ENCODE measurements at regions not wholly inside any gene's neighbourhood (a gene's known extent, or its start where the extent isn't known, plus 50 kb on each side); places are given as distances from the start of the nearest gene placed in this dataset.
A peak's percentile ranks its signal among the peaks of the same experiment; 100 is the strongest.

DNA sequence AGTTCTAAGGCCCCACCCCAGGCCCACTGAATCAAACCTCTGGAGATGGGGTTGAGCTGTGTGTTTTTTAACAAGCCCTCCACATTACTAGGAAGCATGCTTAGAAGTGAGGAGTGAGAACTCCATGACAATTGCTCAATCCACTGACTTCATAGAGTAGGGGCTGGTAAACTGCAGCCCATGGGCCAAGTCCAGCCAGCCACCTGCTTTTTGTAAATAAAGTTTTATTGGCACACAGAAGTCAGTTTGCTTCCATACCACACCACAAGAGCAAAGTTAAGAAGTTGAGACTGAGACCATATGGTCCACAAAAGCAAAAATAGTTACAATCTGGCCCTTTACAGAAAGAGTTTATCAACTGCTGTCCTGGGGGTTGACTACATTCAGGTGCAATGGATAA lies 309.2 kb downstream of the SETD4 start:
- TF ChIP-seq POLR2A (IDR thresholded peaks at IDR 0.05) (no peak), POLR2AphosphoS5 (IDR thresholded peaks at IDR 0.05) (no peak), EP300 (IDR thresholded peaks at IDR 0.05) (no peak)
- TF ChIP-seq, protein P1, sequence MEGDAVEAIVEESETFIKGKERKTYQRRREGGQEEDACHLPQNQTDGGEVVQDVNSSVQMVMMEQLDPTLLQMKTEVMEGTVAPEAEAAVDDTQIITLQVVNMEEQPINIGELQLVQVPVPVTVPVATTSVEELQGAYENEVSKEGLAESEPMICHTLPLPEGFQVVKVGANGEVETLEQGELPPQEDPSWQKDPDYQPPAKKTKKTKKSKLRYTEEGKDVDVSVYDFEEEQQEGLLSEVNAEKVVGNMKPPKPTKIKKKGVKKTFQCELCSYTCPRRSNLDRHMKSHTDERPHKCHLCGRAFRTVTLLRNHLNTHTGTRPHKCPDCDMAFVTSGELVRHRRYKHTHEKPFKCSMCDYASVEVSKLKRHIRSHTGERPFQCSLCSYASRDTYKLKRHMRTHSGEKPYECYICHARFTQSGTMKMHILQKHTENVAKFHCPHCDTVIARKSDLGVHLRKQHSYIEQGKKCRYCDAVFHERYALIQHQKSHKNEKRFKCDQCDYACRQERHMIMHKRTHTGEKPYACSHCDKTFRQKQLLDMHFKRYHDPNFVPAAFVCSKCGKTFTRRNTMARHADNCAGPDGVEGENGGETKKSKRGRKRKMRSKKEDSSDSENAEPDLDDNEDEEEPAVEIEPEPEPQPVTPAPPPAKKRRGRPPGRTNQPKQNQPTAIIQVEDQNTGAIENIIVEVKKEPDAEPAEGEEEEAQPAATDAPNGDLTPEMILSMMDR (IDR thresholded peaks at IDR 0.05), result no peak
- H3K27ac ChIP-seq, result no peak overlapping the region

DNA sequence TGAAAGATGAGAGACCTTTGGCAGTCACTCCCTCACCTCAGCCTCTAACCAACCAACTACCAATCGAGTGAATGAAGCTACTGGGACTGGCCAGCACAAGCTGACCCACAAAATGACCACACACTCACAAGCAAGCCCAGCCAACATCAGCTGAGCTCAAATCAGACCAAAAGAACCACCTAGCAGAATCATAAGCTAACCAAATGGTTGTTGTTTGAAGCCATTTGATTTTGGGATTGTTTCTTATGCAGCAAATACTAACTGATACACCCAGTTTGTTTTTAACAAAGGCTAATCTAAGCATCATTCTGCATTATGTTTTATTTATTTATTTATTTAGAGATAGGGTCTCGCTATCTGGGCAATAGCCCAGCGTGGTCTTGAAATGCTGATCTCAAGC lies 310.4 kb downstream of the SETD4 start:
- no peak for DNase-seq (ENCODE audit: low spot score in 2 of 2)
- peaks cover 4% of the 10 kb centered on the region for H3K9me3 ChIP-seq
- no peak overlapping the region for H3K27ac ChIP-seq
- H3K27me3 ChIP-seq, result no peaks in the 10 kb centered on the region
- 92% methylated on average over 3 of the region's 3 CpGs for WGBS
- TF ChIP-seq POLR2A (IDR thresholded peaks at IDR 0.05) (no peak), EP300 (IDR thresholded peaks at IDR 0.05) (no peak), POLR2AphosphoS5 (IDR thresholded peaks at IDR 0.05) (no peak)
- TF ChIP-seq, protein P1 (IDR thresholded peaks at IDR 0.05), result no peak
- H3K4me1 ChIP-seq, result no peaks in the 10 kb centered on the region
- no peaks in the 10 kb centered on the region for H3K36me3 ChIP-seq
- H3K4me3 ChIP-seq, result no peak overlapping the region

More for the DNA sequence above, 309.2 kb downstream of the SETD4 start:
- Histone ChIP-seq H3K36me3 (no peaks in the 10 kb centered on the region), H3K4me1 (no peaks in the 10 kb centered on the region), H3K27me3 (no peaks in the 10 kb centered on the region), H3K4me3 (no peak overlapping the region), H3K9me3 (peaks cover 4% of the 10 kb centered on the region)
- no peak for DNase-seq (ENCODE audit: low spot score in 2 of 2)

DNA sequence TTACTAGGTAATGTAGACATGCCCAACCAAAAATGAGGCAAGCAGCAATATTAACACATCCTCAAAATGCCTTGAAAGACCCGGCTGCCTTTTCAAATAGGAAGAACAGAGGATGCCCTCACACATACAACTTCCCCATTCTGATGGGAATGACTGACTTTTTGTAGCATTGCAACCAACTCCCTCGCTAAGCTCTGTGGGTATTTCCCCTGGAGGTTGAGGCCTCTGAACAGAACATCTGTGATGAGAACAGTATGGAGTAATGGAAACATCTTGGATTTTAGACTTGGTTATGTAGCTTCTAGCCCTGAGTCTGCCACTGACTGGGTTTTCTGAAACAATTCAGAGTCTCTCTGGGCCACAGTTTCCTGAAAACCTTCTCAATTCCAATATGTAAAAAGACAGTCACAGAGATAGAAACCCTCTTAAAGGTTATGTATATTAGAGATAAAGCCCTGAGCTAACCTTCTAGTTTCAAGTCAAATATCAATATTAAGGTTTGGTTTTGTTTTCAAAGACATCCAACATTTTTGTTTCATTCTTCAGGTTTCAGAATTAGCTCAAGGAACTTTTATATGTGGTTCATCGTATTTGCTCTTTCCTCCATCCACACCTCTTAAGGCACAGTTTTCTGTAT lies 311.5 kb downstream of the SETD4 start:
- Histone ChIP-seq H3K36me3 (no peaks in the 10 kb centered on the region), H3K27ac (no peak overlapping the region), H3K4me1 (no peaks in the 10 kb centered on the region), H3K27me3 (no peaks in the 10 kb centered on the region), H3K9me3 (peaks cover 4% of the 10 kb centered on the region), H3K4me3 (no peak overlapping the region)
- DNase-seq (ENCODE audit: low spot score in 2 of 2), result no peak
- 83% methylated on average over 3 of the region's 3 CpGs for WGBS
- TF ChIP-seq POLR2AphosphoS5 (IDR thresholded peaks at IDR 0.05) (no peak), POLR2A (IDR thresholded peaks at IDR 0.05) (no peak), EP300 (IDR thresholded peaks at IDR 0.05) (no peak)
- TF ChIP-seq, protein P1 (IDR thresholded peaks at IDR 0.05), result no peak

DNA sequence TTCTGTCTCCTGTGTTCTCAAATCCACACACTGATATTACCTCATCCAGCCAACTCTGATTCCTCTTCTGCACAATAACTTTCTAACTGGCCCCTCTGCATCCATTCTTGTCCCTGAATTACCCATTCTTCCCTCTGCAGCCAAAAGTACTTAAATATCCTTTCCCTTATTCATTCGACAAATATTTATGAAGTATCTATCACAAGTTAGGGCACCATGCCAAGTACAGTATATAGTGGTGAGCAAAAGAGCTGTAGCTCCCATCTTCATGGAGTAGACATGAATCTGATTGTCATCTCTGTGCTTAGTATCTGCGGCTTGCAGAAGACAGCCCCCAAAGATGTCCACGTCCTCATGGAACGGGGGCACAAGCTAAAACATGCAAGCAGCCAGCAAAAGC lies 316.8 kb downstream of the SETD4 start:
- Histone ChIP-seq H3K9me3 (peaks cover 3% of the 10 kb centered on the region), H3K36me3 (no peaks in the 10 kb centered on the region), H3K27ac (no peak overlapping the region), H3K4me3 (no peak overlapping the region), H3K27me3 (no peaks in the 10 kb centered on the region), H3K4me1 (peaks cover 5% of the 10 kb centered on the region)
- no peak for DNase-seq (ENCODE audit: low spot score in 2 of 2)
- 85% methylated on average over 4 of the region's 4 CpGs for WGBS
- TF ChIP-seq, protein P1 (IDR thresholded peaks at IDR 0.05), result no peak
- no peak for TF ChIP-seq EP300 (IDR thresholded peaks at IDR 0.05)

DNA sequence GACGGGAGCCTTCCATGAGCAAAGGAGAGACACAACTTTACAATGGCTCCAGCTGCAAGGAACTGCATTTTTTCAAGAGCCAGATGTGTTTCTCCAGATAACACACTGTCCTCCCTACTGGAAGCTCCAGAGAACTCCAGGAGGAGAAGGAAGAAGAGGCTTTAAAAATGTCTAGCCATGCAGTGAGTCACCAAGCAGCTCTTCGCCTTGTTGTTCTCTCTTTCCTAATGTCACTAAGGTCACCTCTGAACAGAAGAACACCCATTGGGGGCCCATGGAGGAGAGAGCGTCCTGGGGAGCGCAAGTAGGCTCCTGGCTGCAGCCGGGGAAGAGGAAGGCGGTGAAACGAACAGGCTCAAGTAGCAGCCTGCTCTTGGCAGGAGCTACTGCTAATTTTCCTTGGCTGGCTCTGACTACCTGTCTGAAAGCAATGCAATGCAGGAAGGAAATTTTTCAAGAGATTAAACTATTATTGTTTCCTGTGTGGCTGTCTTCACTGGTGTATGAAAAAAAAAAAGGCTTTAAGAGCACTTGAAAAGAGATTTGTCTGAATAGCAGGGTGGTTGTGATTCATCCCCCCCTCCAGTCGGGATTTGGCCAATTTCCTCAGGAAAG lies 321.9 kb downstream of the SETD4 start:
- Histone ChIP-seq H3K27me3 (no peaks in the 10 kb centered on the region), H3K4me1 (peaks cover 17% of the 10 kb centered on the region), H3K27ac (peak overlapping the region; percentile 49), H3K9me3 (peaks cover 3% of the 10 kb centered on the region), H3K36me3 (no peaks in the 10 kb centered on the region), H3K4me3 (no peak overlapping the region)
- TF ChIP-seq POLR2A (IDR thresholded peaks at IDR 0.05), result no peak
- no peak for TF ChIP-seq POLR2AphosphoS5 (IDR thresholded peaks at IDR 0.05)
- TF ChIP-seq, protein P1 (IDR thresholded peaks at IDR 0.05), result no peak
- no peak for TF ChIP-seq EP300 (IDR thresholded peaks at IDR 0.05)
- no peak for DNase-seq (ENCODE audit: low spot score in 2 of 2)
- 38% methylated on average over 8 of the region's 8 CpGs for WGBS

Measured in suprapubic skin (tissue), 4 donors.